GM18951 (cell line): ENCODE measurements at regions not wholly inside any gene's neighbourhood (a gene's known extent, or its start where the extent isn't known, plus 50 kb on each side); places are given as distances from the start of the nearest gene placed in this dataset.

Source experiments
- POLR2A ChIP-seq: IDR thresholded peaks from 4 replicates; pipeline ENCODE4 v1.6.1; 2011; ENCODE audit warnings: mild to moderate bottlenecking; ENCODE audit not compliant: insufficient read length, insufficient read depth; ENCODE audit errors: extremely low read depth
- in situ Hi-C: fragments of 300-500 bp; cut with MboI; formaldehyde crosslinking; loops from one replicate; pipeline ENCODE4 v1.12.0; 2022; ENCODE audit warnings: low sequenced_read_pairs, mixed read lengths, inconsistent platforms; ENCODE audit not compliant: unreplicated experiment

DNA sequence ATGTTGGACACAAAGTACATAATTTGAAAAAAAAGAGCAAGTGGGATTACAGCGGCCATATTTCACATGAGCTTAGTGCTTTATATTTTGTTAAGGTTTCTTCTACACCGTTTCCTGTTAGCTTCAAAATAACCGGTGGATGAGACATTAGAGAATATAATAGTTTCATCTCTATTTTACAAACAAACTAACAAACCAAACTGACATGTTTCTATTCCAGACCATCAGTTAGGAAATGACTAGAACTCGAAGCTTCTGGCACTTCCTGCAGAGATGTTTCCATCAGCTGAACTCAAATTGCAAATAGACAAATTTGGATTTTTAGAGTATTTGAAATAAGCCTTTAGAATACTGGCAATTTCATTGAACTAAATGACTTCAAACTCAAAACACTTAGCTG is 86.5 kb downstream of the MTRR start:
- in situ Hi-C loops: no loop called here
- no peak for TF ChIP-seq POLR2A

DNA sequence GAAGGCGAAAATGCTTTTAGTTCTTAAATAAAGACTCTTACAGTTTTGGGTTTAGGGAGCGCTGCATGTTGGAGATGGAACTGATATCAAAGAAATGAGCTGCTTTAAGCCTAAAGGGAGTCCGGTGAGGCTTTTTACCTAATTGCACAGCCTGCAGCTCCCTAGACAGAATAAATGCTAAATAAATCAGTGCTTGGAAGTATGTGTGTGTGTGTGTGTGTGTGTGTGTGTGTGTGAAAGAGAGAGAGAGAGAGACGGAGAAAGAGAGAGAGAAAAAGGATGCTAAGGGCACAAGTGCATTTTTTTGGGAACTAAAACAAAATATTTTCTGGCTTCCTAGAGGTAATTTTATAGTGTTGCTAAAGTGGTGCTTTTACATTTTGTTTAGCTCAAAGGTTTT is 88.4 kb downstream of the MTRR start:
- in situ Hi-C loops: no loop called here
- TF ChIP-seq POLR2A: no peak

DNA sequence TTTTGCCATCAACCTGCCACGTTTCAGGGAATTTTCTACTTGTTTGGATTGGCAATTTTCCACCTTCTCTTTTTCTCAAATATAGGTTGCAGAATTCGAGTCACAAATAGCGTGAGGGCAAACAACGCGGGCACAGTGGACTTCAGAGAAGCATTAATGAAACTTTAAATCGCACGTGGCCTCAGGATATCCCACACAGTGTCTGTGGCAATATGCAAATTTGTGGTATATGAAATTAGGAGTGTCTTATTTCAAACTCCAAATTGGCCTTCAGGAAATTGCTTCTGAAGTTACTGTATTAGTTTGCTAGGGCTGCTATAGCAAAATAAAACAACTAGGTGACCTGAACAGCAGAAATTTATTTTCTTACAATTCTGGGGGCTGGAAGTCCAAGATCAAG is 91.2 kb downstream of the MTRR start:
- no peak for TF ChIP-seq POLR2A
- in situ Hi-C loops: no loop called here

DNA sequence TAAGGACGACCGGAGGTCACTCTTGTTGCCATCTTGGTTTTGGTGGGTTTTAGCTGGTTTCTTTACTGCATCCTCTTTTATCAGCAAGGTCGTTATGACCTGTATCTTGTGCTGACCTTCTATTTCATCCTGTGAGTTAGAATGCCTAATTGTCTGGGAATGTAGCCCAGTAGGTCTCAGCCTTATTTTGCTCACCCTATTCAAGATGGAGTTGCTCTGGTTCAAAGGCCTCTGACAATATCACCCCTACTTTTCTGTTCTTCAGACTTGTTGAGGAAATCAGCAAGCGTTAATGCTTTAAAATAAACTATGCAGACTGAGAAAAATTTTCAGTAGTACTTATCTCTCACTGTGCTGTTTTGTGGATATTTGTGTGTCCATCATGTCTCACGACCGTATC is 92.6 kb downstream of the MTRR start:
- no peak for TF ChIP-seq POLR2A
- in situ Hi-C loops: no loop called here

DNA sequence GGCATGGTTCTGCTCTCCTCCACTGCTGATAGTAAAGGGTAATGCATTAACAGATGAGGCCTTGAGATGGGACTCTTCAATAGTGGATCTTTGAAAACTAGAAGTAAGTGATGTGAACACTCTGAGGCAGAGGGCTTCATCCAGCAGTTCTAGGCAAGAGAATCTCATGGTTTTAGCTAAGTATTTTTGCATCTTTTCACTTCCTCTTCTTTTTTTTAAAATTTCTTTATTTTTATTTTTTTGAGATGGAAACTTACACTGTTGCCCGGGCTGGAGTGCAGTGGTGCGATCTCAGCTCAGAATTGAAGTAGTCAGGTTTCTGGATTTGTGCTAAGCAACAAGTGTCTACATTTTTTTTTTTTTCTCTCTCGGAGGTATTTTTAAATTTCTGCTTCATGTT is 101.9 kb downstream of the MTRR start:
- no peak for TF ChIP-seq POLR2A
- in situ Hi-C loops: no loop called here

DNA sequence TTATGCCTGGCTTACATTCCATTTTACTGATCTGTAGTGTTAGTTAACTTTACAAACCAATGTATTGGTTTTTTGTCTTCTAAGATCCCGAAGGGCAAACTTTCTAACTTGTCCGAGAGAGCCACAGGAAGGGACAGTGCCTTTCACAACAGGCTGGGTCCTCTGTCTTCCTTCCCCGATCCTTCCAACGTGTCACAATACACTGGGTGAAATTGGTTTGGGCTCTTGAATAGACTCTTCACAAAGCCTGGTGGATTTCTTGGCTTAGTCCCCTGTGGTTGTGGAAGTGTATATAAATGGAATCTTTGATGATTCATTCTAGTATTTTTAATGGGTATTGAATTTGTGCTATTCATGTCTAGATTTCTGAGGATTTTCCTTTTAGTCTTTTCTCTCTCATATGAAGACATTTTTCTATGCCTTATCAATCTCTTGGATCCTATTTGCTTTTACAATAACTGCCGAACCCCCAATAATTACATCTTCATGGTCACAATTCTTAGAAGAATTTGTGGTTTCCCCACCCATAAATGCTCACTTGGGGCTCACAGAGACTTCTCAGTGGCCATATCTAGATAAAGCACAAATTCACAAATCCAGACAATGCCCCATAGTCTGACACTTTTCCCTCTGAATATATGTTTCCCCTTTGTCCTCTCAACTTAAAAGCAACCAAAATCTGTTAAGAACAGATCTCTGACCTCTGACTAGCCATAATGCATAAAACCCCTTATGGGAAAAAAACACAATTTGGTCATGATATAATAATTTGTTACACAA is 107.7 kb downstream of the MTRR start:
- no peak for TF ChIP-seq POLR2A
- in situ Hi-C loops: no loop called here

DNA sequence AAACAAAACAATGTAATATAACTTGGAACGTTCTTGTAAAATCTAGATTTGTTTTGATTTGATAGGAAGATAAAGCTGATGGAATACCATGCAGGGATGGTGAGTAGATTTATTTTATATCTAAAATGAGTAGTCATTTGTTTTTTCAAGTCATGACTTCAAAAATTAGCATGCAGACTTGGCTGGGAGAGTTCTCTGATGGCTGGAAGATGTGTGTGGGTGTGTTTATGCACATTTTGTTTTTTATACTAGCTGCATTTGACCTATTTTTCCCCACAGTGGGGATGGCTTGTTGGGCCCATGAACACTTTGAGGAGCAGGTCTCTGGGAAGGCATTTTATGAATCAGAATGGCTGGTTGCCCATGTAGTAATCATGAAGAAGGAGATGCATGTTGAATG is 109.2 kb downstream of the MTRR start:
- TF ChIP-seq POLR2A: no peak
- in situ Hi-C loops: no loop called here

DNA sequence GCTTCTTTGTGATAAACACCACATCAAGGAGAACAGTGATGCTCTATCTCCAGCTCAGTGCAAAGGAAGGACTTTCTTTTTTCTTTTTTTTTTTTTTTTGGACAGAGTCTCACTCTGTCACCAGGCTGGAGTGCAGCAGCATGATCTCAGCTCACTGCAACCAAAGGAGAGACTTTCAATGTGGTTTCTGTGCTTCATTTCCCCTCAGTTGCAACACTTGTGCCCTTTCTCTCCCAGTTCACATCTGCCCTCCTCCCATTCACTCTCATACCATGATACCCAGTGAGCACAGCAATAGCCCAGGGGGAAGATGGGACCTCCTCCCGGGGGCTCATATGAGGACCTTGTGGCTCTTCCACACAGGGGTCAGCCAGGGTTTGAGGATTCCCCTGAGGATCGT is 110.0 kb downstream of the MTRR start:
- in situ Hi-C loops: no loop called here

DNA sequence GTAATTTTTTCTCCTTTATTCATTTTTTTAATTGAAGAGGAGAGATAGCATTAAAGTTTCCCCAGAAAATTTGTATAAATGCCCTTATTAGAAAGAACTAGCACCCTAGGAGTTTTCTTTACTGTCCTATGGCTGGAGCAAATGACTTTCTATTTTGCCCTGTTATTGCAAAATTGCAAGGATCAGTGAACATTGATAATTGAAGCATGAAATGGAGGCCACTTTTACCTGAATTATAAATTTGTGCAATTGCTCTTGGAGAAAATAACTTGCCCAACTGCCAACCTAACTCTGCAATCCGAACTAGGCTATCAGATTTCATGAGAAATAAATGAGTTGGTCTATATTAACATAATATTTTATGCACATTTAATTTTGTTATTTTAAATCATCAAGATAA is 111.9 kb downstream of the MTRR start:
- no peak for TF ChIP-seq POLR2A
- in situ Hi-C loops: no loop called here

More for the DNA sequence above, 110.0 kb downstream of the MTRR start:
- TF ChIP-seq POLR2A: no peak

DNA sequence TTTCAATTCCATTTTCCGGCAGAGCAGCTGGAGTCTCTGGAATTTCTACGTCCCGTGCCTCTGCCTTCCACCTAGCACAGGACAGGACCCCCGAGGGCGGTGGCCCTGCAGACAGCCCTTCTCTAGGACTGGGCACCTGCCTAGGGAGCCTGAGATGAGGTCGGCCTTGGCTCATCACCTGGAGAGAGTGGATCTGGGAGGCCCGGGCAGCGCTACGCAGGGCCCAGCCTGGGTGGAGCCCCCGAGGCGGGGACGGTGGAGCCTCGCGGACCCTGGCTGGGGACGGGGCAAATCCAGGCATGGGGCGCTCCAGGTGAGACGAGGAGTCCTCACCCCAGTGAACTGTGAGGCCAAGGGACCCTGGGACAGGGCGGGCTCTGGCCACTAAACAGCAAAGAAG is 114.5 kb downstream of the MTRR start:
- in situ Hi-C loops: no loop called here
- TF ChIP-seq POLR2A: no peak

DNA sequence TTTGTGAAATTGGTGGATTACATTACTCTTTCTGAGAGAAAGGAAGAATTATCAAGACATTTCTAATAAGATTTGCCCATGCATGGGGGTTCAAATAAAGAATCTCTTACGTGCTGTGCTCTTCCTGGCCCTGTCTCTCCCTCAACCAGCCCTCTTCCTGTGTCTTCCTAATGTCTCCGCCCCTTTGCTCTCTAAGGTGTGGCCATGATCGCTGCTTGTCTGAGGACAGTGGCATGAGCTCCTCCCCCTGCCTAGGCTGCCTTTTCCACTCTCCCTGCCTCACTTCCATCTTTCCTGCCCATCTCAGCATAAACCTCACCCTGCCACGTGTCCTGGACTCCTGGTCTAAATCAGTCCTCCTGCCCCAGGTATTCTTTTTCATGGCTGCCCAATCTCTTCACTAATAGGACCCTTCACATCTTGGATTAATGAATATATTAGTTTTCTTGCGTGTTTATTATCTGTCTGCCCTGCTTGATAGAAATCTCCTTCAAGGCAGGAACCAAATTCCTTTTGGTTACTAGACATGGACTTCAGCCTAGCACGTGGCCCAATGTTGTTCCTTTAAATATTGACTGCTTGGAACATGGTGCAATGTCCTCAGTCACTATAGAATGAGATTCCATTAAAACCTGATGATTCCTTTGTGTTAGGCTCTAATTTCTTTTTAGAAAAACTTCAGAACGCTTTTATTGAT is 122.3 kb downstream of the MTRR start:
- TF ChIP-seq POLR2A: no peak
- in situ Hi-C loops: no loop called here

DNA sequence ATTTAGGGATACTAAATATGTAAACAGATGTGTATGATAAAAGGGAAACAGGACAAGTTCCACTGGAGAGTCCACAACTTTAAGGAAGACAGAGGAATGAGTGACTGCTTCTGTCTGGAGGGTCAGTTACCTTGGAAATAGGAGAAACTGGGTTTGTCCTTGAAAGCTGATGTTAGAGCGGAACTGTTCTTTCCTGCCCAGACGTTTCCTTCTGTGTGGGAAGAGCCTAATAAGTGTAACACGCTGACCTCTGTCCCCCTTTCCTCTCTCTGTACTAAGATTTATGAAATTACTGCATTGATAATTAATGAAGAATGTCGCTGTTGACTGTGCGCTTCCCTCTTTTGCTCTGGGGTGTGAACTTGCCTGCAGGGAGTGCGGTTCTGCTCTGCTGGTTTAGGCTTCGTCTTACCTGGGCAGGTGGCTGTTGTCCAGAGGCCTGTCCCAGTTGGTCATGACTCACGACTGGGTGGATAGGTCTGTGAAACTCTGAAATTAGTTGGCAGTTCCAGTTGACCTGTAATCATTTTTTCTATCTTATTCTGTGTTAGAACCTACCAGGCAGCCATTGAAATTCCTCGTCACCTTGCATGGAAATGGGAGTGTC is 126.8 kb downstream of the MTRR start:
- in situ Hi-C loops: no loop called here
- no peak for TF ChIP-seq POLR2A

DNA sequence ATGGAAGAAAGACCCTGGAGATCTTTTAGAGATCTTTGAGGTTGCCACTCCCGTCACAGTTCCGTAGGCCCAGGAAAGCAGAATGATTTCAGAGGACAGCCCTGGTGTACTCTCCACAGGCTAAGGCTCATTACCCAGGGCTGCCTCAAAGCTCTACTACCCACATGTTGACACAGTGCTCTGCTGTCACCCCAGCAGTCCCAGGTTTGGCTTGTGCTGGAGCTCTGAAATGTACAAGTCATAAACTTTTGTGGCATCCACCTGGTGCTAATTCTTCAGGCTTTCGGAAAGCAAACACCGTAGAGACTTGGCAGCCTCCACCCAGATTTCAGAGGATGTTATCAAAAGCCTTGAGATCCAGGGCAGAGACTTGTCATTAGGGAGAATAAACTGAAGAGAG is 136.5 kb downstream of the MTRR start:
- in situ Hi-C loops: no loop called here
- no peak for TF ChIP-seq POLR2A
